Lower leg skin (tissue), 3 donors: ENCODE measurements at regions not wholly inside any gene's neighbourhood (a gene's known extent, or its start where the extent isn't known, plus 50 kb on each side); places are given as distances from the start of the nearest gene placed in this dataset.

Experiments
- CTCF ChIP-seq, 3 donors: fragments of 450-650 bp; IDR thresholded peaks; one replicate each; pipeline ENCODE4 v1.5.1; 2016; ENCODE audit warnings: antibody characterized with exemption in 3 of 3, mild to moderate bottlenecking in 3 of 3, moderate library complexity in 2 of 3
- POLR2A ChIP-seq, 2 donors: fragments of 450-650 bp; IDR thresholded peaks; one replicate each; pipeline ENCODE4 v1.6.1; 2016 to 2017; ENCODE audit warnings: antibody characterized with exemption in 2 of 2, mild to moderate bottlenecking in 1 of 2, moderate library complexity in 1 of 2

- no peak for TF ChIP-seq CTCF (IDR thresholded peaks at IDR 0.05)
- TF ChIP-seq POLR2A (IDR thresholded peaks at IDR 0.05): no peak
Measured at GRCh38 chr2:173567493-173567892, 212.8 kb downstream of the CDCA7 start.
